ENCODE measurements at regions not wholly inside any gene's neighbourhood (a gene's known extent, or its start where the extent isn't known, plus 50 kb on each side); places are given as distances from the start of the nearest gene placed in this dataset.

- Histone ChIP-seq H3K9ac (ENCODE audit: insufficient read length) (no peak overlapping the region), H3K36me3 (ENCODE audit: insufficient read depth, low read length) (no peaks in the 10 kb centered on the region), H3K4me3 (no peak overlapping the region), H3K27ac (no peak overlapping the region), H3K9me3 (ENCODE audit: low read depth, low read length) (no peaks in the 10 kb centered on the region)
- no peak for DNase-seq (ENCODE audit: low read depth, low spot score)
- no peak for TF ChIP-seq POLR2AphosphoS5 (IDR thresholded peaks at IDR 0.05; ENCODE audit: borderline replicate concordance, low read depth, low read length)
- TF ChIP-seq EZH2 (IDR thresholded peaks at IDR 0.05): no peak
- TF ChIP-seq FOXP2 (optimal IDR thresholded peaks at IDR 0.05; ENCODE audit: control extremely low read depth, extremely low read length, insufficient read depth): no peak
Measured at GRCh38 chr13:103960001-103960400, 893.8 kb upstream of the SLC10A2 start.

GRCh38 chr13:103958691-103959090, 892.5 kb upstream of the SLC10A2 start:
- TF ChIP-seq EZH2 (IDR thresholded peaks at IDR 0.05): no peak
- TF ChIP-seq FOXP2 (optimal IDR thresholded peaks at IDR 0.05; ENCODE audit: control extremely low read depth, extremely low read length, insufficient read depth): no peak
- TF ChIP-seq POLR2AphosphoS5 (IDR thresholded peaks at IDR 0.05; ENCODE audit: borderline replicate concordance, low read depth, low read length): no peak
- no peak overlapping the region for H3K9ac ChIP-seq (ENCODE audit: insufficient read length)
- H3K9me3 ChIP-seq (ENCODE audit: low read depth, low read length): no peaks in the 10 kb centered on the region
- DNase-seq (ENCODE audit: low read depth, low spot score): no peak
- no peaks in the 10 kb centered on the region for H3K36me3 ChIP-seq (ENCODE audit: insufficient read depth, low read length)
- H3K4me3 ChIP-seq: no peak overlapping the region
- no peak overlapping the region for H3K27ac ChIP-seq

GRCh38 chr13:103957939-103958338, 891.7 kb upstream of the SLC10A2 start:
- no peak for TF ChIP-seq POLR2AphosphoS5 (IDR thresholded peaks at IDR 0.05; ENCODE audit: borderline replicate concordance, low read depth, low read length)
- no peak for TF ChIP-seq EZH2 (IDR thresholded peaks at IDR 0.05)
- TF ChIP-seq FOXP2 (optimal IDR thresholded peaks at IDR 0.05; ENCODE audit: control extremely low read depth, extremely low read length, insufficient read depth): no peak
- H3K9me3 ChIP-seq (ENCODE audit: low read depth, low read length): no peaks in the 10 kb centered on the region
- H3K27ac ChIP-seq: no peak overlapping the region
- DNase-seq (ENCODE audit: low read depth, low spot score): no peak
- no peak overlapping the region for H3K9ac ChIP-seq (ENCODE audit: insufficient read length)
- H3K4me3 ChIP-seq: no peak overlapping the region
- H3K36me3 ChIP-seq (ENCODE audit: insufficient read depth, low read length): no peaks in the 10 kb centered on the region

- no peak overlapping the region for H3K4me3 ChIP-seq
- TF ChIP-seq POLR2AphosphoS5 (IDR thresholded peaks at IDR 0.05; ENCODE audit: borderline replicate concordance, low read depth, low read length) (no peak), EZH2 (IDR thresholded peaks at IDR 0.05) (no peak), FOXP2 (optimal IDR thresholded peaks at IDR 0.05; ENCODE audit: control extremely low read depth, extremely low read length, insufficient read depth) (no peak)
- no peak for DNase-seq (ENCODE audit: low read depth, low spot score)
- no peaks in the 10 kb centered on the region for H3K36me3 ChIP-seq (ENCODE audit: insufficient read depth, low read length)
- H3K9me3 ChIP-seq (ENCODE audit: low read depth, low read length): no peaks in the 10 kb centered on the region
- no peak overlapping the region for H3K27ac ChIP-seq
- H3K9ac ChIP-seq (ENCODE audit: insufficient read length): no peak overlapping the region
Measured at GRCh38 chr13:103953859-103954258, 887.6 kb upstream of the SLC10A2 start.

- TF ChIP-seq EZH2 (IDR thresholded peaks at IDR 0.05) (no peak), POLR2AphosphoS5 (IDR thresholded peaks at IDR 0.05; ENCODE audit: borderline replicate concordance, low read depth, low read length) (no peak), FOXP2 (optimal IDR thresholded peaks at IDR 0.05; ENCODE audit: control extremely low read depth, extremely low read length, insufficient read depth) (no peak)
- H3K4me3 ChIP-seq: no peak overlapping the region
- H3K36me3 ChIP-seq (ENCODE audit: insufficient read depth, low read length): no peaks in the 10 kb centered on the region
- no peaks in the 10 kb centered on the region for H3K9me3 ChIP-seq (ENCODE audit: low read depth, low read length)
- H3K9ac ChIP-seq (ENCODE audit: insufficient read length): no peak overlapping the region
- DNase-seq (ENCODE audit: low read depth, low spot score): no peak
- H3K27ac ChIP-seq: no peak overlapping the region
Measured at GRCh38 chr13:103952183-103952582, 886.0 kb upstream of the SLC10A2 start.

- Histone ChIP-seq H3K9ac (ENCODE audit: insufficient read length) (no peak overlapping the region), H3K36me3 (ENCODE audit: insufficient read depth, low read length) (no peaks in the 10 kb centered on the region), H3K27ac (no peak overlapping the region), H3K4me3 (no peak overlapping the region), H3K9me3 (ENCODE audit: low read depth, low read length) (no peaks in the 10 kb centered on the region)
- TF ChIP-seq POLR2AphosphoS5 (IDR thresholded peaks at IDR 0.05; ENCODE audit: borderline replicate concordance, low read depth, low read length) (no peak), FOXP2 (optimal IDR thresholded peaks at IDR 0.05; ENCODE audit: control extremely low read depth, extremely low read length, insufficient read depth) (no peak), EZH2 (IDR thresholded peaks at IDR 0.05) (no peak)
- DNase-seq (ENCODE audit: low read depth, low spot score): no peak
Measured at GRCh38 chr13:103948426-103948825, 882.2 kb upstream of the SLC10A2 start.

GRCh38 chr13:103945836-103946235, 879.6 kb upstream of the SLC10A2 start:
- Histone ChIP-seq H3K9me3 (ENCODE audit: low read depth, low read length) (no peaks in the 10 kb centered on the region), H3K4me3 (no peak overlapping the region), H3K27ac (no peak overlapping the region), H3K36me3 (ENCODE audit: insufficient read depth, low read length) (no peaks in the 10 kb centered on the region), H3K9ac (ENCODE audit: insufficient read length) (no peak overlapping the region)
- DNase-seq (ENCODE audit: low read depth, low spot score): no peak
- TF ChIP-seq EZH2 (IDR thresholded peaks at IDR 0.05): no peak
- TF ChIP-seq FOXP2 (optimal IDR thresholded peaks at IDR 0.05; ENCODE audit: control extremely low read depth, extremely low read length, insufficient read depth): no peak

- TF ChIP-seq POLR2AphosphoS5 (IDR thresholded peaks at IDR 0.05; ENCODE audit: borderline replicate concordance, low read depth, low read length): no peak
- TF ChIP-seq FOXP2 (optimal IDR thresholded peaks at IDR 0.05; ENCODE audit: control extremely low read depth, extremely low read length, insufficient read depth): no peak
- TF ChIP-seq EZH2 (IDR thresholded peaks at IDR 0.05): no peak
- DNase-seq (ENCODE audit: low read depth, low spot score): no peak
- H3K36me3 ChIP-seq (ENCODE audit: insufficient read depth, low read length): no peaks in the 10 kb centered on the region
- no peaks in the 10 kb centered on the region for H3K9me3 ChIP-seq (ENCODE audit: low read depth, low read length)
- no peak overlapping the region for H3K27ac ChIP-seq
- H3K4me3 ChIP-seq: no peak overlapping the region
- H3K9ac ChIP-seq (ENCODE audit: insufficient read length): no peak overlapping the region
Measured at GRCh38 chr13:103941506-103942140, 875.4 kb upstream of the SLC10A2 start.

GRCh38 chr13:103935117-103935516, 868.9 kb upstream of the SLC10A2 start:
- no peak overlapping the region for H3K4me3 ChIP-seq
- H3K36me3 ChIP-seq (ENCODE audit: insufficient read depth, low read length): no peaks in the 10 kb centered on the region
- H3K27ac ChIP-seq: no peak overlapping the region
- TF ChIP-seq POLR2AphosphoS5 (IDR thresholded peaks at IDR 0.05; ENCODE audit: borderline replicate concordance, low read depth, low read length) (no peak), EZH2 (IDR thresholded peaks at IDR 0.05) (no peak), FOXP2 (optimal IDR thresholded peaks at IDR 0.05; ENCODE audit: control extremely low read depth, extremely low read length, insufficient read depth) (no peak)
- peaks cover 3% of the 10 kb centered on the region; the same call in 1 of the 2 replicates for H3K9me3 ChIP-seq (ENCODE audit: low read depth, low read length)
- no peak for DNase-seq (ENCODE audit: low read depth, low spot score)
- H3K9ac ChIP-seq (ENCODE audit: insufficient read length): no peak overlapping the region

Measured in SK-N-MC (cell line).